Neutrophil (primary cell): ENCODE measurements at regions not wholly inside any gene's neighbourhood (a gene's known extent, or its start where the extent isn't known, plus 50 kb on each side); places are given as distances from the start of the nearest gene placed in this dataset.

Experiments
- H3K27ac ChIP-seq: fragments of 200-600 bp; sonication (generic); 2 replicates; pipeline ENCODE4 v1.5.1; 2016; ENCODE audit warnings: mild to moderate bottlenecking, moderate library complexity
- H3K27me3 ChIP-seq: fragments of 200-600 bp; sonication (generic); 2 replicates; pipeline ENCODE4 v1.6.0; 2016; ENCODE audit warnings: mild to moderate bottlenecking
- H3K36me3 ChIP-seq: fragments of 200-600 bp; sonication (generic); 2 replicates; pipeline ENCODE4 v1.5.1; 2017
- H3K4me1 ChIP-seq, 2 experiments: fragments of 200-600 bp in 1 of 2; sonication (generic) in 1 of 2; 1 replicate in 1 of 2; 2 replicates in 1 of 2; pipeline versions ENCODE4 v1.5.1 to v1.6.1; 2013 to 2016; ENCODE audit warnings: low read depth in 1 of 2, low read length in 1 of 2, mild to moderate bottlenecking in 1 of 2, moderate library complexity in 1 of 2; ENCODE audit not compliant: control insufficient read depth in 1 of 2, insufficient read depth in 1 of 2
- H3K4me3 ChIP-seq, 2 experiments: fragments of 200-600 bp in 1 of 2; sonication (generic) in 1 of 2; 1 replicate in 1 of 2; 2 replicates in 1 of 2; pipeline ENCODE4 v1.5.1; 2013 to 2016; ENCODE audit warnings: low read depth in 1 of 2, low read length in 1 of 2, mild to moderate bottlenecking in 1 of 2, moderate library complexity in 1 of 2
- H3K9me3 ChIP-seq: fragments of 200-600 bp; sonication (generic); 2 replicates; pipeline ENCODE4 v1.5.1; 2016
- TF ChIP-seq, protein P1 (sequence below): fragments of 200-600 bp; sonication (generic); IDR thresholded peaks from 2 replicates; pipeline ENCODE4 v1.5.1; 2016; ENCODE audit warnings: antibody characterized with exemption

DNA sequence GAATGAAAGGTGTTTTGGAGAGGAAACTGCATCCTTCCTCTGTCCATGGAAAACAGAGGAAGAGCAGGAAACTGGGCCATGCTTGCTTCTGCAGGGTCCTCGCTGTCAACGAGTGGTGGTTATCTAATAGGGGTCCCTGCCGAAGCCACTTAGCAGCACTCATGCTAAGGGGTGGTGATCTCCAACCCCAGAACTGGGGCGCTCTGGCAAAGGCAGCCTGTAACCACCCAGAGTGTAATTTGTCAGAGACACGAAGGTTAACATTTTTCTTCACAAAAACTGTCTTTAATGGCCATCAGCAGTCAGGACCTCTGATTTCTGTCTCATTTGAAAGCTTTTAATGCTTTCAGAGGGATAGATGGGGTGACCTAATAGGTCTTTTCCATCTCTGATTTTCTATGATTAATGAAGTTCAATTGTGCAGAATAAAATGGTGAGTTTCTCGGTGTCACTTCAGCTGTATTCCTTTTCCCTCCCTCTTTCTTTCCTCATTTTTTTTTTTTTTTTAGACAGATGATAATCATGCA, 231.3 kb upstream of the CELF4 start:
- H3K9me3 ChIP-seq: no peaks in the 10 kb centered on the region
- H3K36me3 ChIP-seq: no peaks in the 10 kb centered on the region
- no peaks in the 10 kb centered on the region for H3K4me1 ChIP-seq
- TF ChIP-seq, protein P1, sequence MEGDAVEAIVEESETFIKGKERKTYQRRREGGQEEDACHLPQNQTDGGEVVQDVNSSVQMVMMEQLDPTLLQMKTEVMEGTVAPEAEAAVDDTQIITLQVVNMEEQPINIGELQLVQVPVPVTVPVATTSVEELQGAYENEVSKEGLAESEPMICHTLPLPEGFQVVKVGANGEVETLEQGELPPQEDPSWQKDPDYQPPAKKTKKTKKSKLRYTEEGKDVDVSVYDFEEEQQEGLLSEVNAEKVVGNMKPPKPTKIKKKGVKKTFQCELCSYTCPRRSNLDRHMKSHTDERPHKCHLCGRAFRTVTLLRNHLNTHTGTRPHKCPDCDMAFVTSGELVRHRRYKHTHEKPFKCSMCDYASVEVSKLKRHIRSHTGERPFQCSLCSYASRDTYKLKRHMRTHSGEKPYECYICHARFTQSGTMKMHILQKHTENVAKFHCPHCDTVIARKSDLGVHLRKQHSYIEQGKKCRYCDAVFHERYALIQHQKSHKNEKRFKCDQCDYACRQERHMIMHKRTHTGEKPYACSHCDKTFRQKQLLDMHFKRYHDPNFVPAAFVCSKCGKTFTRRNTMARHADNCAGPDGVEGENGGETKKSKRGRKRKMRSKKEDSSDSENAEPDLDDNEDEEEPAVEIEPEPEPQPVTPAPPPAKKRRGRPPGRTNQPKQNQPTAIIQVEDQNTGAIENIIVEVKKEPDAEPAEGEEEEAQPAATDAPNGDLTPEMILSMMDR: no peak
- H3K4me3 ChIP-seq: no peak overlapping the region
- no peak overlapping the region for H3K27ac ChIP-seq
- H3K27me3 ChIP-seq: no peaks in the 10 kb centered on the region

DNA sequence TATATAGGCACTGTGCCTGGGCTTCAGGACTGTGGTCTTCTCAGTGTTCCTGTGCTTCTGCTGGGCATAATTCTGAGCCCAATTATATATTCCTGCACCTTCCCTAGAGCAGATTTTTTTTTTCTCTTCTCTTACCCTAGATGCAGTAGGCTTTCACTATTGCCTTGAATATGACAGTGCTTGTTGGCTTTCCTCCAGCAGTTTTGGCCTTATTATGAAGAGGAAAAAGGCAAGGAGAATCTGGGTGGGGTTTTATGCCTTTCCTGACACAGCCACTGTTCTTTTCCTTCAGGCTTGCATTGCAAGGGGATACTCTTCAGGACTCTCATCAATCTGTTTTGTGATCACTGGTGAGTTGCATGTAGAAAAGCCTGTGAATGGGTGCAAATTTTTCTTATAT, 221.9 kb upstream of the CELF4 start:
- Histone ChIP-seq H3K9me3 (no peaks in the 10 kb centered on the region), H3K27me3 (no peaks in the 10 kb centered on the region), H3K27ac (no peak overlapping the region), H3K36me3 (no peaks in the 10 kb centered on the region), H3K4me3 (no peak overlapping the region), H3K4me1 (no peaks in the 10 kb centered on the region)
- TF ChIP-seq, protein P1: no peak

DNA sequence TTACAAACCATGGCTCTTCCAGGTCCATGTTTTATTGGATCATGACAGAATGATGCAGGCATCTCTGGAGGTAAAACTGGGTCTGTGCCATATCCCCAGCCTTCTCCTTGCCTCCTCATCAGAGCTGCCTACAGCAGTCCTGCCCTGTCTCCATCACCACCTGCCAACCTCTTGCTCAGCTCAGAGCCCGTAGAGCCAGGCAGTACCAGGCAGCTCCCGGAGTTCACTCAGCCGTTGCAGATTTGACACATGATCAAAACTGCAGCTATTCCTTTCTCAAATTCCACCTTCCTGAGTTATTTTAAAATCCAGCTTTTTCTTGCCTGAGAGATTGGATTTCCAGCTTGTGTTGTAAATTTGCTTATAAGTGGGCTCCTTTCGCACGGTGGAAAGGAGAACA, 218.2 kb upstream of the CELF4 start:
- no peaks in the 10 kb centered on the region for H3K27me3 ChIP-seq
- no peaks in the 10 kb centered on the region for H3K36me3 ChIP-seq
- H3K4me3 ChIP-seq: no peak overlapping the region
- no peak overlapping the region for H3K27ac ChIP-seq
- no peaks in the 10 kb centered on the region for H3K4me1 ChIP-seq
- H3K9me3 ChIP-seq: no peaks in the 10 kb centered on the region
- TF ChIP-seq, protein P1: no peak

DNA sequence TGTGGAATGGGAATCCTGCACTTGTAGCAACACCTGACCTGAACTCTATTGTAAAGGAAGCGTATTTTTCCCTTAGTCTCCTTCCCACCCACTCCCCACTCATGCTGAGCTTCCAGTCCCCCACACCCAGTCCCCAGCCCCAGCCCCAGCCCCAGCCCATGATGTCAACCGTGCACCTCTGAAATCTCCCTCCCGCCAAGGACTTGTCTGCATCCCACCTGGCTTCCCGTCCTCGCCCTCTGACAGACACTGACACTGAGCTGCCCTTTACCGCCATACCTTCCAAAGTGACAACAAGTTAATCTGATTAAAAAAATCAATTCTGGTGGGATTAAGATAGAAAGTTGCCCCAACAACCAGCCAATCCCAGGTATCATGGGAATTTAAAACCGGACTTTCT, 213.6 kb upstream of the CELF4 start:
- Histone ChIP-seq H3K36me3 (no peaks in the 10 kb centered on the region), H3K4me3 (no peak overlapping the region), H3K27me3 (no peaks in the 10 kb centered on the region), H3K4me1 (no peaks in the 10 kb centered on the region), H3K27ac (no peak overlapping the region), H3K9me3 (no peaks in the 10 kb centered on the region)
- TF ChIP-seq, protein P1: no peak

DNA sequence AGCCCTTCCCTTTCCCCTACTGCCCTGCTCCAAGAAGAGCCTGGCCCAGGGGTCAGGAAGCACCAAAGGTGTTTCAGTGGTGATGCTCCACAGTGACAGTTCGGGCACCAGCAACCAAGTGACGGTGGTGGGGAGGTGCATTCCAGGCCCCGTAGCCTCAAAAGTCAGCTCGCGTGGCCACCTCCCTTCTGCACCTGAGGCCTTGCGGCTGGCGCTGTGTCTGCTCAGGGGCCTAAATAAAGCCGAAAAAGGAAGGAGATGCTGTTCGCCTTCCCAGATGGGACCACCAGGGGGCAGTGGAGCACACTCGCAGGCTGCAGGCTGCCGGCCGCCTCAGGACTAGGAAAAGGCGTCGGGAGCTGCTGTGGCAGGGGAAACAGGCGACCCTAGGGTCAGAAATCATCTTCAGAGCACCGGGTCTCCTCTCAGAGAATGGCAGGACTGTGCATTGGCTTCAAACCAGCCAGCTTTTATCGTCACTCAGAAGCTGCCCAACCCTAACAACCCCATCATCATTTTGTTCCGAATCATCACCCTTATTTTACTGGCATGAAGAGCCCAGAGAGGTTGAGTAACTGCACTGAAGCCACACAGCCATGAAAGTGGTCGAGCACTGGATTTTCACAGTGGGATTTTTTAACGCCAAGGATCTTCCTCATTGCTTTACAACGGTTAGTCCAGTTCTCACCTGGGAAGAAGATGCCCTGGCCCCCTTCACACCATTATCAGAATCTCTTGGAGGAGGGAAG, 213.0 kb upstream of the CELF4 start:
- Histone ChIP-seq H3K4me1 (no peaks in the 10 kb centered on the region), H3K9me3 (no peaks in the 10 kb centered on the region), H3K36me3 (no peaks in the 10 kb centered on the region), H3K27me3 (no peaks in the 10 kb centered on the region), H3K4me3 (no peak overlapping the region), H3K27ac (no peak overlapping the region)
- TF ChIP-seq, protein P1: no peak
